Astrocyte of the cerebellum (primary cell): ENCODE measurements at regions not wholly inside any gene's neighbourhood (a gene's known extent, or its start where the extent isn't known, plus 50 kb on each side); places are given as distances from the start of the nearest gene placed in this dataset.

ENCODE experiments used
- DNase-seq: peaks from one replicate; pipeline ENCODE4 v3.0.0-alpha.2; 2011; ENCODE audit warnings: low read depth
- H3K4me3 ChIP-seq: 2 replicates; pipeline ENCODE4 v1.5.1; 2011; ENCODE audit warnings: mild to moderate bottlenecking, low read depth, low read length, moderate library complexity
- in situ Hi-C: cut with HindIII; loops from 2 replicates; pipeline ENCODE4 v1.10.0; 2017; ENCODE audit warnings: low sequenced_read_pairs
- TF ChIP-seq, protein P1 (sequence below): IDR thresholded peaks from 2 replicates; pipeline ENCODE4 v1.5.1; 2012; ENCODE audit warnings: low read length, low read depth, moderate library complexity, mild to moderate bottlenecking; ENCODE audit errors: missing control alignments

DNA sequence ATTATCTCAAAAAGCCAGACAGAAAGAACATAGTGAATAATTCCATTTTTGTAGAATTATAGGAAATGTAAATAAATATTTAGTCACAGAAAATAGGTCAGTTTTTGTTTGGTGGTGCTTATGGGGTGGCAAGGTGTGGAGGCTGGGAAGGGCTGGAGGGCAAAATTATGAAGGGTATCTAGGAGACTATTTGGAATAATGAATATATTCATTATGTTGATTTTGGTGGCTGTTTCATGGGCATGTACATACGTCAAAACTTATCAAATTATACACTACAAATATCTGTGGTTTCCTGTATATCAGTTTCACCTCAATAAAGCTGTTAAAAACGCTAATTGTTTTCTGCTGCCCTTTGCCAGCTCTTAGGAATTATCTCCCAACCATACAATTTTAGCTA lies 298.7 kb upstream of the GOLIM4 start:
- in situ Hi-C loops, result no loop called here
- TF ChIP-seq, protein P1, sequence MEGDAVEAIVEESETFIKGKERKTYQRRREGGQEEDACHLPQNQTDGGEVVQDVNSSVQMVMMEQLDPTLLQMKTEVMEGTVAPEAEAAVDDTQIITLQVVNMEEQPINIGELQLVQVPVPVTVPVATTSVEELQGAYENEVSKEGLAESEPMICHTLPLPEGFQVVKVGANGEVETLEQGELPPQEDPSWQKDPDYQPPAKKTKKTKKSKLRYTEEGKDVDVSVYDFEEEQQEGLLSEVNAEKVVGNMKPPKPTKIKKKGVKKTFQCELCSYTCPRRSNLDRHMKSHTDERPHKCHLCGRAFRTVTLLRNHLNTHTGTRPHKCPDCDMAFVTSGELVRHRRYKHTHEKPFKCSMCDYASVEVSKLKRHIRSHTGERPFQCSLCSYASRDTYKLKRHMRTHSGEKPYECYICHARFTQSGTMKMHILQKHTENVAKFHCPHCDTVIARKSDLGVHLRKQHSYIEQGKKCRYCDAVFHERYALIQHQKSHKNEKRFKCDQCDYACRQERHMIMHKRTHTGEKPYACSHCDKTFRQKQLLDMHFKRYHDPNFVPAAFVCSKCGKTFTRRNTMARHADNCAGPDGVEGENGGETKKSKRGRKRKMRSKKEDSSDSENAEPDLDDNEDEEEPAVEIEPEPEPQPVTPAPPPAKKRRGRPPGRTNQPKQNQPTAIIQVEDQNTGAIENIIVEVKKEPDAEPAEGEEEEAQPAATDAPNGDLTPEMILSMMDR, result no peak
- DNase-seq, result no peak
- no peak overlapping the region for H3K4me3 ChIP-seq

DNA sequence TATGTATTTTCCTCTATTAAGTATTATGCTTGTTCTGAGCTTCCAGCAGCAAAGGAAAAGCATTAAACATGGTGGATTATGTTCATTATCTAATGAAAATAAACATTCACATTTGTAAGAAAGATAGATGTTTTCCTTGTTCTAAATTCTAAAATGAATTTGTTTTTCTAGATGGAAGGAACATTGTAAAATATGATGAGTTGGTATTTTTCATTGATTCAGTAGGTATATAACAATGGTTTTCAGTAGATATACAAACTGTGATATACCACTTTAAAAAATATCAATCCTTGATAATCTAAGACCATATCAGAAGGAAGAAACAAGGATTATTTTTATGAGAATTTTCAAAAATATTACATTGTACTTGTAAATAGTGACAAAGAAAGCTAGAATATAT lies 290.6 kb upstream of the GOLIM4 start:
- no peak for DNase-seq
- TF ChIP-seq, protein P1, result no peak
- no peak overlapping the region for H3K4me3 ChIP-seq
- in situ Hi-C loops, result no loop called here

DNA sequence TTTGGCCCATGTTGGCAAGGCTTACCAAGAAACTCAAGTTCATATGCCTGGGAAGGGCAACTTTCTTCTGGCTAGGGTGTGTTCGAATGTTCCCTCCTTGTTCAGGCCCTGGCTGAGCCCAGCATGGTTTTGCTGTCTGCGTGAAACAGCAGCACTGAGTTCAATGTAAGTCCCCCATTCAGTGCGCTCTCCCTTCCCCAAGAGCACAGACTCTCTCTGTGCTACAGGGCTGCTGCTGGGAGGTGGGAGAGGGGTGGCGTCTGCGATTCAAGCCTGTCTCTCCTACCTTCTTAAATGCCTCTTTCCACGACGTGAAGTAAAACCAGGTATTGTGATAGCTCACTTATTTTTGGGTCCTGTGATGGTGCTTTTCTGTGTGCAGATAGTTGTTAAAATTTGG lies 289.3 kb upstream of the GOLIM4 start:
- in situ Hi-C loops, result no loop called here
- TF ChIP-seq, protein P1, result no peak
- H3K4me3 ChIP-seq, result no peak overlapping the region
- DNase-seq, result no peak

DNA sequence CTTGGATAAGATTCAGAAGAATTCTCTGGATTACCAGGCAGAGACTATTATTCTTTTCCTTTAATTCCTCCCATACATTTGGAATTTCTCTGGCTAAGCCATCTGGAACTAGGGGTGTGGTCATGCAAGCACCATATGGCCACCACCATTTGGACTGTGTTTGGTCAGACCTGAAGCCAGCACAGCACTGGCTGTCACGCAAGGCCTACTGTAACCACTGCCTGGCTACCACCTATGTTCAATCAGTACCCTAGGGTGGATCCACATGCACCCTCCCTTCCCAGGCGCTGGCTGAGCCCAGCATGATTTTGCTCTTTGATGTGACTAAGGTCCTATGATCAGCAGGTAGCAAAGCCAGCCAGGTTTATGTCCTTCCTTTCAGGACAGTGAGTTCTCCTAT lies 287.8 kb upstream of the GOLIM4 start:
- in situ Hi-C loops, result no loop called here
- DNase-seq, result no peak
- H3K4me3 ChIP-seq, result no peak overlapping the region
- TF ChIP-seq, protein P1, result no peak

DNA sequence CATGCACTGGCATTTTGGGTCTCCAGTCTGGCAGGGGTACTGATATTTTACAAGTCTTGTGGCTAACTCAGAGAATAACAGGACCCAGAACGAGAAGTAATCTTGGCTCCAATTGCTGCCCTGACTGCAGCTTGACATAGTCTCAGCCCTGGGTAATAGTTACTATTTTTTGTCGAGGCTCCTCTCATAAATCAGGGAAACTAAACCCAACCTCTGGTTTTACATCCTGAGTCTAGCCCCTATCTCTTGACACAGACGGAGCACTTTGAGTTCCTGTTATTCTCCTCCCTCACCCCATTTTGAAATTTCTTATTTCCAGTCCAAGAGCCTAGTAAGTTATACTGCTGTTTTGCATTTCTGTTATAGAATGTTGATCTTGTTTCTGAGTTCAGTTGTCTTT lies 276.1 kb upstream of the GOLIM4 start:
- in situ Hi-C loops, result no loop called here
- H3K4me3 ChIP-seq, result no peak overlapping the region
- TF ChIP-seq, protein P1, result no peak
- DNase-seq, result no peak

DNA sequence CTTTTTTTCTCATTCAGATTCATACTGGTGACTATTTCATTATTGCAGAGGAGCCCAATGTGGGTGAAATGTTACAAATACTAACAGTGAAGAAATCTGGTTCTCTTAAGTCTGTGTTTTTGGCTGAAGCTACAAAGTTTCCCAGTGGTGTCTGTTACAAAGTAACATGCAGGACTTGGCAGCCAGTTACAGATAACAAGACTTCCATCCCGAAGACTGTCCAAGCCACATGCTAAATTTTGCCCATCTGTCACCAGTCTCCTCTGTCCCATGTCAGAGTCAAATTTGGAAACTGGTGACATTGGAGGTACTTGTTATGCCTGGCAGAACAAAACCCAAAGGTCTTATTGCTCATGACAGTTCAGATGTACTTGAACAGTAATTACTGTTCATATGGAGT lies 269.2 kb upstream of the GOLIM4 start:
- in situ Hi-C loops, result no loop called here
- no peak overlapping the region for H3K4me3 ChIP-seq
- no peak for DNase-seq
- TF ChIP-seq, protein P1, result no peak
